NB4 (cell line): ENCODE measurements at regions not wholly inside any gene's neighbourhood (a gene's known extent, or its start where the extent isn't known, plus 50 kb on each side); places are given as distances from the start of the nearest gene placed in this dataset.

Experiments used
- CTCF ChIP-seq: IDR thresholded peaks from one replicate; pipeline ENCODE4 v1.5.1; 2012; ENCODE audit warnings: low read depth, low read length
- POLR2A ChIP-seq: IDR thresholded peaks from 2 replicates; pipeline ENCODE4 v1.6.1; 2011; ENCODE audit warnings: mild to moderate bottlenecking; ENCODE audit not compliant: insufficient read length; ENCODE audit errors: extremely low read depth

GRCh38 chr21:15241997-15242736 is 177.4 kb upstream of the NRIP1 start:
- TF ChIP-seq CTCF, result no peak
- TF ChIP-seq POLR2A, result no peak
